ENCODE measurements at regions not wholly inside any gene's neighbourhood (a gene's known extent, or its start where the extent isn't known, plus 50 kb on each side); places are given as distances from the start of the nearest gene placed in this dataset.
"Not testable (repeated sequence)": the region's sequence is repeated elsewhere in the genome, so short reads cannot be mapped to it uniquely, and the experiment has no call there.

DNA sequence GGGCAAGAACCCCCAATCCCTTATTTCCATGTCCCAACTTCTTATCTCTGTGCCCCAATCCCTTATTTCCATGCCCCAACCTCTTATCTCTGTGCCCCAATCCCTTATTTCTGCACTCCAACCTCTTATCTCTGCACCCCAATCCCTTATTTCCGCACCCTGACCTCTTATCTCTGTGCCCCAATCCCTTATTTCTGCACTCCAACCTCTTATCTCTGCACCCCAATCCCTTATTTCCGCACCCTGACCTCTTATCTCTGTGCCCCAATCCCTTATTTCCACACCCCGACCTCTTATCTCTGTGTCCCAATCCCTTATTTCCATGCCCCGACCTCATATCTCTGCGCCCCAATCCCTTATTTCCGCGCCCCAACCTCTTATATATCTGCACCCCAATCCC lies 150.8 kb upstream of the NR4A3 start:
- in situ Hi-C loops (cut with HindIII; ENCODE audit: low pct_ligation_motif_present, low pct_unique_long_range_greater_than_20kb, low sequenced_read_pairs); DNase-seq: not testable (repeated sequence)

DNA sequence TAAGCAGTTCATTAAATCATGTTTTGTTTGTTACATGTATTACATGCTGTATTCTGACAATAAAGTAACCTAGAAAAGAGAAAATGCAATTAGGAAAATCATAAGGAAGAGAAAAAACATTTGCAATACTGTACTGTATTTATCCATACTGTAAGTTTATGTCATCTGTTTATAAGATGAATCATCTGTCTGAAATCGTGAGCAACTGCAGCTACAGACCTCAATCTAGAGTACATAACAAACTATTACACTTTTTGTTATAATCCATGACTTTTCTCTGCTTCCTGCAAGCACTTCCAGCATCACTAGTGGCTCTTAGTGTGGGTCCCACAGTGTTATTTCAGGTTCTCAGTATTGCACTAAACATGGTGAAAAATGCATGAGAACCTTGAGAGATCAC lies 144.4 kb upstream of the NR4A3 start:
- DNase-seq: no peak
- in situ Hi-C loops (cut with HindIII; ENCODE audit: low pct_ligation_motif_present, low pct_unique_long_range_greater_than_20kb, low sequenced_read_pairs): no loop called here

DNA sequence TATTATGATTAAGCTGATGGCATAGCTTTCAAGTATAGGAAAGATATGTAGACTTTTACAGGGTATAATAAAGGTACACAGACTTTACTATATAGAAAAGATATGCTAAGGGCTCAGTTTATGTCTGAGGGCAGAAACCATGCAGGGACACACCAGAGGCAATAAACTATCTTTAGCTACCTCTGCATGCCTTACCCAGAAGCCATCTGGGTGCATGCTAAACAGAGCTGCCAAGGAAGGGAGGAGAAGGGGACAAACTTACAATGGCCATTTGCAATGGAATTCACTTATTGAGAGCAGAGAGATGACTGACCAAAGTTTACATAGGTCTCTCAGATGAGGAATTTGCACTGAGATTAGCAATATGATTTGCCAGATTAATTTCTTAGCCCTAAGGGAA lies 143.1 kb upstream of the NR4A3 start:
- in situ Hi-C loops (cut with HindIII; ENCODE audit: low pct_ligation_motif_present, low pct_unique_long_range_greater_than_20kb, low sequenced_read_pairs): no loop called here
- no peak for DNase-seq

DNA sequence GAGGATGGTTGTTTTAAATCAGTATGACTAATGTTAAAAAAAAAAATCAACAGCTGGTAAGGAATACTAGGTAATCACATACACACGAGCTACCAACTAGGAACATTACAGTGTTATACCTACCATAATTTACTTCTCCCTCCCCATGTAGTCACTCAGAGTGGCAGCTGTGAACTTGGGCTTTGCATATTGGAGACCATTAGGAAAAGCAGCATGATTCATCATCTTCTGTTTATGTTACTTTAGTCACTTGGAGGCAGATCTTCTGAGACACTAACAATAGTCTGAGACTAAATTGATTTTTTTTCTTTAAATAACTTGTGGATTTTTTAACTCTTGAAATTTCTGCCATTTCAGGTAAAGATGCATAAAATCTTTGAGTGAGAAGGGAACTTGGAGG lies 141.5 kb upstream of the NR4A3 start:
- DNase-seq: no peak

GRCh38 chr9:99681113-99681512 lies 140.6 kb upstream of the NR4A3 start:
- no peak for DNase-seq
- in situ Hi-C loops (cut with HindIII; ENCODE audit: low pct_ligation_motif_present, low pct_unique_long_range_greater_than_20kb, low sequenced_read_pairs): no loop called here

More for the DNA sequence above, 141.5 kb upstream of the NR4A3 start:
- in situ Hi-C loops (cut with HindIII; ENCODE audit: low pct_ligation_motif_present, low pct_unique_long_range_greater_than_20kb, low sequenced_read_pairs): no loop called here

- no peak for DNase-seq
- in situ Hi-C loops (cut with HindIII; ENCODE audit: low pct_ligation_motif_present, low pct_unique_long_range_greater_than_20kb, low sequenced_read_pairs): no loop called here
These were observed 139.3 kb upstream of the NR4A3 start for GRCh38 chr9:99682378-99682777.

DNA sequence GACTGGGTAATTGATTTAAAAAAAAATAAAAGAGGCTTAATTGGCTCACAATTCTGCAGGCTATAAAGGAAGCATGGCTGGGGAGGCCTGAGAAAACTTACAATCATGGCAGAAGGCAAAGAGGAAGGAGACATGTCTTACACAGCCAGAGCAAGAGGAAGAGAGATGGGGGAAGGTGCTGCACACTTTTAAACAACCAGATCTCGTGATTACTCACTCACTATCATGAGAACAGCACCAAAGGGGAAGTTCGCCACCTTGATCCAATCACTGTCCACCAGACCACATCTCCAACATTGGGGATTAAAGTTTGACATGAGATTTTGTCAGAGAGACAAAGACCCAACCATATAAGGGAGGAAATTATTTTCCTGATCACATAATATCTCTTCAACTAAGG lies 138.8 kb upstream of the NR4A3 start:
- in situ Hi-C loops (cut with HindIII; ENCODE audit: low pct_ligation_motif_present, low pct_unique_long_range_greater_than_20kb, low sequenced_read_pairs): no loop called here
- no peak for DNase-seq

- in situ Hi-C loops (cut with HindIII; ENCODE audit: low pct_ligation_motif_present, low pct_unique_long_range_greater_than_20kb, low sequenced_read_pairs): no loop called here
- DNase-seq: no peak
These were observed 131.1 kb upstream of the NR4A3 start for GRCh38 chr9:99690573-99690972.

DNA sequence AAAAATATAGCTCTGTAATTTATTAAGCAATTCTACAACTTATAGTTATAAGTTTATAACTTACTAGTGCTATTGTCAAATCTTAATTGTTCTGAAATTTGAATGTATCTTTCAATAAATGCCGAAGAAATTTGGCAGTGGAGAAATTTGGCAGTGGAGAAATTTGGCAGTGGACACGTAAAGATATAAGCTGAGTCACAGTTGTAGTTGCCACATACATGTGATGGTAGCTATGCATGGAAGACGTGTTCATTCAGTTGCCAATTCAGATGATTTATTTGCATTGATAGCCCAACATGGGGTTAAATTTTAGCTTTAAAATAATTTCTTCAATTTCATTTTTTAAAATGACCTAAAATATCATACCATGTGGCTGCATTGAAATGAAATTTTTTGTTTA lies 127.8 kb upstream of the NR4A3 start:
- no peak for DNase-seq
- in situ Hi-C loops (cut with HindIII; ENCODE audit: low pct_ligation_motif_present, low pct_unique_long_range_greater_than_20kb, low sequenced_read_pairs): no loop called here

DNA sequence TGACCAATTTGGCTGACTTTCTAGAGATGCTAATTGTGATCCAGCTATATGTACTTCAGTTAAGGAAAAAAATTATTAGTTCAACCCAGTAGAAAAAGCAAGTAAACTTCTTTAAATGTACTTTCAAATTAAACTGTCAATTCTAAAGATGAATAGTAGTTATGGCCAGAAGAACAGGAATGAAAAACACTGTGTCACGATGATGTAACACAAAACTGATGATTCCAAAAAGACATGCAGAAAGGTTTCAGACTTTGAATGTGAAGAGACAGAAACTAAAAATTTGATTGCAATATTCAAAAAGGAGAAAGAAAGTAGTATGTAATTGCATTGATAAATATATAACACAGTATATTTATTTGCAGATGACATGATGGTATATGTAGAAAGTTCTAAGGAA lies 127.3 kb upstream of the NR4A3 start:
- no peak for DNase-seq
- in situ Hi-C loops (cut with HindIII; ENCODE audit: low pct_ligation_motif_present, low pct_unique_long_range_greater_than_20kb, low sequenced_read_pairs): no loop called here

- DNase-seq: no peak
- in situ Hi-C loops (cut with HindIII; ENCODE audit: low pct_ligation_motif_present, low pct_unique_long_range_greater_than_20kb, low sequenced_read_pairs): no loop called here
These were observed 122.3 kb upstream of the NR4A3 start for GRCh38 chr9:99699396-99699795.

- DNase-seq: no peak
- in situ Hi-C loops (cut with HindIII; ENCODE audit: low pct_ligation_motif_present, low pct_unique_long_range_greater_than_20kb, low sequenced_read_pairs): no loop called here
These were observed 109.5 kb upstream of the NR4A3 start for GRCh38 chr9:99712214-99712613.

DNA sequence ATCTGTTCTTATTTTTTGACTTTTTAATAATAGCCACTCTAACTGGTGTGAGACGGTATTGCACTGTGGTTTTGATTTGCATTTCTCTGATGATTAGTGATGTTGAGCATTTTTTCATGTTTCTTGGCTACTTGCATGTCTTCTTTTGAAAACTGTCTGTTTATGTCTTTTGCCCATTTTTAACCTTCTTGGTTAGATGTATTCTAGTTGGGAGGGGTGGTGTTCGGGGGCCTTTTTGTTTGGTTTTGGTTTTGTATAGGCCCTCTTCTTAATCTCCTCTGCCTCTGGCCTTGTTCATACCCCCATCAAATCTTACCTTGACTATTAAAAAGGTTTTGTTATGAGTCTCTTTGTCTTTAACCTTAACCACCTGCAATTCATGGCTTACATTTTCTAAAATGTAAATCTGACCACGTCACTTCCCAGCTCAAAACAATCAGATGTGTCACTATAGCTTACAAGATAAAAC lies 107.8 kb upstream of the NR4A3 start:
- in situ Hi-C loops (cut with HindIII; ENCODE audit: low pct_ligation_motif_present, low pct_unique_long_range_greater_than_20kb, low sequenced_read_pairs): no loop called here
- no peak for DNase-seq

GRCh38 chr9:99718631-99719030 lies 103.1 kb upstream of the NR4A3 start:
- in situ Hi-C loops (cut with HindIII; ENCODE audit: low pct_ligation_motif_present, low pct_unique_long_range_greater_than_20kb, low sequenced_read_pairs): no loop called here
- DNase-seq: no peak

- in situ Hi-C loops (cut with HindIII; ENCODE audit: low pct_ligation_motif_present, low pct_unique_long_range_greater_than_20kb, low sequenced_read_pairs): no loop called here
- DNase-seq: no peak
These were observed 101.1 kb upstream of the NR4A3 start for GRCh38 chr9:99720455-99721050.

DNA sequence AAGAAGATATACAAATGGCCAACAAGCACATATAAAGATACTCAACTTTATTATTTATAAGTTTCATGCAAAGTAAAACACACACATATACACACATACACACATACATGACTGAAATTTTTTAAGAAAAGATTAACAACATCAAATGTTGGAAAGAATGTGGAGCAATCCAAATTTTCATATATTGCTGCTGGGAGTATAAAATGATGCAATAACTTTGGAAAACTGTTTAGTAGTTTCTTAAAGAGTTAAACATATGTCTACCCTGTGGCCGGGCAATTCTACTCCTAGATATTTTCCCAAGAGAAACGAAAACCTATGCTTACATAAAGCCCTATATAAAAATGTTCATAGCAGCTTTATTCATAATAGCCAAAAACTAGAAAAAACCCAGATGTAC lies 99.8 kb upstream of the NR4A3 start:
- DNase-seq: no peak
- in situ Hi-C loops (cut with HindIII; ENCODE audit: low pct_ligation_motif_present, low pct_unique_long_range_greater_than_20kb, low sequenced_read_pairs): no loop called here

- DNase-seq: no peak
- in situ Hi-C loops (cut with HindIII; ENCODE audit: low pct_ligation_motif_present, low pct_unique_long_range_greater_than_20kb, low sequenced_read_pairs): no loop called here
These were observed 98.8 kb upstream of the NR4A3 start for GRCh38 chr9:99722877-99723276.

DNA sequence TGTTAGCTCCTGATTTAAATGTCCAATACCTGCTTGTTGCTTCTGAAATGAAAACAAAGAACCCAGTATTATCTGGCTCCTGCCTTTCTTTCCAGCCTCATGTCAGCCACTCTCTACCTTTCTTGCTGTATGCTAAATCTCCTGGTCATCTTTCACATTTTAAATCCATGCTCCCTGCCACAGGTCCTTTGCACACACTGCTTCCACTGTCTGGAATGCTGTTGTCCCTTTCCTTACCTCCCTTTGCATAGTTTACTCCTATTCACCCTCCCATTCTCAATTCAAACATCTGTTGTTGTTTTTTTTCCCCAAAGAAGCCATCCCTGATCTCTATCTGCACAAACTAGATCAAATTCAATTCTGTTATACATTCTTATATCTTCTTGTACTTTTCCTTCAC lies 97.0 kb upstream of the NR4A3 start:
- no peak for DNase-seq
- in situ Hi-C loops (cut with HindIII; ENCODE audit: low pct_ligation_motif_present, low pct_unique_long_range_greater_than_20kb, low sequenced_read_pairs): no loop called here

GRCh38 chr9:99725852-99726251 lies 95.8 kb upstream of the NR4A3 start:
- DNase-seq: no peak
- in situ Hi-C loops (cut with HindIII; ENCODE audit: low pct_ligation_motif_present, low pct_unique_long_range_greater_than_20kb, low sequenced_read_pairs): no loop called here

GRCh38 chr9:99726758-99727157 lies 94.9 kb upstream of the NR4A3 start:
- DNase-seq: no peak
- in situ Hi-C loops (cut with HindIII; ENCODE audit: low pct_ligation_motif_present, low pct_unique_long_range_greater_than_20kb, low sequenced_read_pairs): no loop called here

- in situ Hi-C loops (cut with HindIII; ENCODE audit: low pct_ligation_motif_present, low pct_unique_long_range_greater_than_20kb, low sequenced_read_pairs): no loop called here
- no peak for DNase-seq
These were observed 91.6 kb upstream of the NR4A3 start for GRCh38 chr9:99730062-99730461.

All from ACHN (cell line).